ENCODE measurements at regions not wholly inside any gene's neighbourhood (a gene's known extent, or its start where the extent isn't known, plus 50 kb on each side); places are given as distances from the start of the nearest gene placed in this dataset.

DNA sequence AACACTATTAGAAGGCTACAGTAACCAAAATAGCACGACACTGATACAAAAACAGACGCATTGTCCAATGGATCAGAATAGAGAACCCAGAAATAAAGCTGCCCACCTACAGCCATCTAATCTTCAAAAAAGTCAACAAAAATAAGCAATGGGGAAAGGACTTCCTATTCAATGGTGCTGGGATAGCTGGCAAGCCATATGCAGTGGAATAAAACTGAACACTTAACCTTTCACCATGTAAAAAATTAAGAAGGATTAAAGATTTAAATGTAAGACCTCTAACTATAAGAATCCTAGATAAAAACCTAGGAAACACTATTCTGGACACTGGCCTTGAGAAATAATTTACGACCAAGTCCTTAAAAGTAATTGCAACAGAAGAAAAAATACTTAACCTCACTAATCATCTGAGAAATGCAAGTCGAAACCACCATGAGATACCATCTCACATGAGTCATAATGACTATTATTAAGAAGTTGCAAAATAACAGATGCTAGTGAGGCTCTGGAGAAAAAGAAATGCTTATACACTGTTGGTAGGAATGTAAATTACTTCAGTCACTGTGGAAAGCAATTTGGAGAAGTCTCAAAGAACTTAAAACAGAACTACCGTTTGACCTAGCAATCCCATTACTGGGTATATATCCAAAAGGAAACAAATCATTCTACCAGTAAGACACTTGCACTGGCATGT, 203.3 kb upstream of the CDH9 start:
- Mint-ChIP-seq H3K27me3 (ENCODE audit: unreplicated experiment) (no peaks in the 10 kb centered on the region), H3K4me3 (ENCODE audit: low read depth, unreplicated experiment) (no peak overlapping the region), H3K4me1 (ENCODE audit: low read depth, unreplicated experiment) (peaks cover 9% of the 10 kb centered on the region), H3K36me3 (ENCODE audit: insufficient read depth, unreplicated experiment) (no peaks in the 10 kb centered on the region), H3K27ac (ENCODE audit: unreplicated experiment) (no peak overlapping the region), H3K9me3 (ENCODE audit: low read depth, unreplicated experiment) (peaks cover 3% of the 10 kb centered on the region)
- CTCF ChIA-PET, result no interaction called here
- DNase-seq, result no peak
- no TSS peak for BruUV-seq (replicated peaks)
- TF ChIP-seq, protein P1, sequence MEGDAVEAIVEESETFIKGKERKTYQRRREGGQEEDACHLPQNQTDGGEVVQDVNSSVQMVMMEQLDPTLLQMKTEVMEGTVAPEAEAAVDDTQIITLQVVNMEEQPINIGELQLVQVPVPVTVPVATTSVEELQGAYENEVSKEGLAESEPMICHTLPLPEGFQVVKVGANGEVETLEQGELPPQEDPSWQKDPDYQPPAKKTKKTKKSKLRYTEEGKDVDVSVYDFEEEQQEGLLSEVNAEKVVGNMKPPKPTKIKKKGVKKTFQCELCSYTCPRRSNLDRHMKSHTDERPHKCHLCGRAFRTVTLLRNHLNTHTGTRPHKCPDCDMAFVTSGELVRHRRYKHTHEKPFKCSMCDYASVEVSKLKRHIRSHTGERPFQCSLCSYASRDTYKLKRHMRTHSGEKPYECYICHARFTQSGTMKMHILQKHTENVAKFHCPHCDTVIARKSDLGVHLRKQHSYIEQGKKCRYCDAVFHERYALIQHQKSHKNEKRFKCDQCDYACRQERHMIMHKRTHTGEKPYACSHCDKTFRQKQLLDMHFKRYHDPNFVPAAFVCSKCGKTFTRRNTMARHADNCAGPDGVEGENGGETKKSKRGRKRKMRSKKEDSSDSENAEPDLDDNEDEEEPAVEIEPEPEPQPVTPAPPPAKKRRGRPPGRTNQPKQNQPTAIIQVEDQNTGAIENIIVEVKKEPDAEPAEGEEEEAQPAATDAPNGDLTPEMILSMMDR (IDR thresholded peaks at IDR 0.05; ENCODE audit: unreplicated experiment), result no peak
- intact Hi-C loops (cut with micrococcal nuclease; ENCODE audit: unreplicated experiment), result no loop called here

GRCh38 chr5:27240791-27241190, 202.4 kb upstream of the CDH9 start:
- H3K4me1 Mint-ChIP-seq (ENCODE audit: low read depth, unreplicated experiment), result peaks cover 9% of the 10 kb centered on the region
- H3K27ac Mint-ChIP-seq (ENCODE audit: unreplicated experiment), result no peak overlapping the region

DNA sequence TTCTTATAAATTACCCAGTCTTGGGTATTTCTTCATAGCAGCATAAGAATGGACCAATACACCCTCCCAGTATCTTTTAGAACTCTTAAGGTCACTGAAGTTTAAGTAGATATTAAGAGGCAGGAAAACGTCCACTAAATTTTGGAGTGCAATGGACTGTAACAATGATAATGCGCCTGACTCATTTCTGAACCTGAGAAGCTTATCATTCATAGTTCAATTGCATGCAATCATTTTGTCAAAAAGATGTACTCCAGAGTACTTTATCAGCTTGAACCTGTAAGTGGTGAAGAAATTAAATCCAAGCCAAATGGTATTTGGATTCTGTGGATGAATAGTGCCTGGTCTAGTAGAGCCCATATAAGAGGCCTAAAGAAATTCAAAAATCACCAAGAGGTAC, 196.5 kb upstream of the CDH9 start:
- intact Hi-C loops (cut with micrococcal nuclease; ENCODE audit: unreplicated experiment), result no loop called here

More at GRCh38 chr5:27240791-27241190, 202.4 kb upstream of the CDH9 start:
- CTCF ChIA-PET, result no interaction called here
- no peaks in the 10 kb centered on the region for H3K36me3 Mint-ChIP-seq (ENCODE audit: insufficient read depth, unreplicated experiment)
- no TSS peak for BruUV-seq (replicated peaks)
- peaks cover 3% of the 10 kb centered on the region for H3K9me3 Mint-ChIP-seq (ENCODE audit: low read depth, unreplicated experiment)
- H3K4me3 Mint-ChIP-seq (ENCODE audit: low read depth, unreplicated experiment), result no peak overlapping the region
- H3K27me3 Mint-ChIP-seq (ENCODE audit: unreplicated experiment), result no peaks in the 10 kb centered on the region
- TF ChIP-seq, protein P1 (IDR thresholded peaks at IDR 0.05; ENCODE audit: unreplicated experiment), result no peak
- no peak for DNase-seq
- intact Hi-C loops (cut with micrococcal nuclease; ENCODE audit: unreplicated experiment), result no loop called here

DNA sequence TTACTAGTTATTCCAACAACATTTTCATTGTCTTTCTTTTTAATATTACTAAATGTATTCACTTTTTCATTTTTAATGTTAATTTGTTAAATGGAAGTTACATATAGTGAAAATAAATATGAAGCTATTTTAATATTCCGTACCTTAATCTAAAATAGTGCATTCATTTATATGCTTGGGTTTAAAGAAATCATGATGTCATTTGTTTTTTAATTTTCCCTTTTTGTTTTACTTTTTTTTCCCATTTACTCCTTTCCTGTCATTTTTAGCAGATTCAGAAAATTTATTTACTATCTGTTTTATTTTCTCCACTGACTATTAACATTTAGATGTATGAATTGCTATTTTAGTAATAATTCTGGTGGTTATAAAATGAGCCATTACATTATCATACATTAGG, 183.0 kb upstream of the CDH9 start:
- no peak overlapping the region for H3K27ac Mint-ChIP-seq (ENCODE audit: unreplicated experiment)
- H3K27me3 Mint-ChIP-seq (ENCODE audit: unreplicated experiment), result no peaks in the 10 kb centered on the region
- intact Hi-C loops (cut with micrococcal nuclease; ENCODE audit: unreplicated experiment), result no loop called here
- H3K4me1 Mint-ChIP-seq (ENCODE audit: low read depth, unreplicated experiment), result no peaks in the 10 kb centered on the region
- CTCF ChIA-PET, result no interaction called here
- no peak for DNase-seq
- TF ChIP-seq, protein P1 (IDR thresholded peaks at IDR 0.05; ENCODE audit: unreplicated experiment), result no peak
- H3K9me3 Mint-ChIP-seq (ENCODE audit: low read depth, unreplicated experiment), result peaks cover 14% of the 10 kb centered on the region
- peaks cover 5% of the 10 kb centered on the region for H3K36me3 Mint-ChIP-seq (ENCODE audit: insufficient read depth, unreplicated experiment)
- no peak overlapping the region for H3K4me3 Mint-ChIP-seq (ENCODE audit: low read depth, unreplicated experiment)
- BruUV-seq (replicated peaks), result no TSS peak

More for the DNA sequence above, 196.5 kb upstream of the CDH9 start:
- H3K36me3 Mint-ChIP-seq (ENCODE audit: insufficient read depth, unreplicated experiment), result no peaks in the 10 kb centered on the region
- TF ChIP-seq, protein P1 (IDR thresholded peaks at IDR 0.05; ENCODE audit: unreplicated experiment), result no peak
- no peak overlapping the region for H3K27ac Mint-ChIP-seq (ENCODE audit: unreplicated experiment)
- DNase-seq, result no peak
- H3K4me1 Mint-ChIP-seq (ENCODE audit: low read depth, unreplicated experiment), result no peaks in the 10 kb centered on the region
- no peaks in the 10 kb centered on the region for H3K9me3 Mint-ChIP-seq (ENCODE audit: low read depth, unreplicated experiment)
- no peak overlapping the region for H3K4me3 Mint-ChIP-seq (ENCODE audit: low read depth, unreplicated experiment)
- no peaks in the 10 kb centered on the region for H3K27me3 Mint-ChIP-seq (ENCODE audit: unreplicated experiment)
- CTCF ChIA-PET, result no interaction called here
- no TSS peak for BruUV-seq (replicated peaks)
